ENCODE measurements at regions not wholly inside any gene's neighbourhood (a gene's known extent, or its start where the extent isn't known, plus 50 kb on each side); places are given as distances from the start of the nearest gene placed in this dataset.

DNA sequence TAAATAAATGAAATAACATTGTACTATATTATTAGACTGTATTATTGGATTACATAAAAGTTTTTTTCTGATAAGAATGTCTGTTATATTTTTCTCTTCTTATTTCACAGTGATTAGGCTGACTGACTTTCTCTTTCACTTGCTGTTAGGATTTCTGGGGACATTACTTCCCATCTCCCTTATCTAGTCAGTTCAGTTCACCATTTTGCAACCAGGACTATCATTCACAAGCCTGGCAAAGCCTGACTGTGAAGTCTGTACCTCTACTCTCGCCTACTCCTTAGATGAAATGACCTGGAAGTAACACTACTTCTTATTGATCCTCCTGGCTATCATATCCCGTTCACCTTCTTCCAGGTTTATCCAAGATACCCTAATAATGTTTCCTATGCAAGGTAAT, 676.6 kb downstream of the USP25 start:
- no peak for TF ChIP-seq POLR2A (IDR thresholded peaks at IDR 0.05)
- TF ChIP-seq, protein P1, sequence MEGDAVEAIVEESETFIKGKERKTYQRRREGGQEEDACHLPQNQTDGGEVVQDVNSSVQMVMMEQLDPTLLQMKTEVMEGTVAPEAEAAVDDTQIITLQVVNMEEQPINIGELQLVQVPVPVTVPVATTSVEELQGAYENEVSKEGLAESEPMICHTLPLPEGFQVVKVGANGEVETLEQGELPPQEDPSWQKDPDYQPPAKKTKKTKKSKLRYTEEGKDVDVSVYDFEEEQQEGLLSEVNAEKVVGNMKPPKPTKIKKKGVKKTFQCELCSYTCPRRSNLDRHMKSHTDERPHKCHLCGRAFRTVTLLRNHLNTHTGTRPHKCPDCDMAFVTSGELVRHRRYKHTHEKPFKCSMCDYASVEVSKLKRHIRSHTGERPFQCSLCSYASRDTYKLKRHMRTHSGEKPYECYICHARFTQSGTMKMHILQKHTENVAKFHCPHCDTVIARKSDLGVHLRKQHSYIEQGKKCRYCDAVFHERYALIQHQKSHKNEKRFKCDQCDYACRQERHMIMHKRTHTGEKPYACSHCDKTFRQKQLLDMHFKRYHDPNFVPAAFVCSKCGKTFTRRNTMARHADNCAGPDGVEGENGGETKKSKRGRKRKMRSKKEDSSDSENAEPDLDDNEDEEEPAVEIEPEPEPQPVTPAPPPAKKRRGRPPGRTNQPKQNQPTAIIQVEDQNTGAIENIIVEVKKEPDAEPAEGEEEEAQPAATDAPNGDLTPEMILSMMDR (IDR thresholded peaks at IDR 0.05), result no peak
- no peak for TF ChIP-seq EP300 (IDR thresholded peaks at IDR 0.05)
